22Rv1 (cell line): ENCODE measurements at regions not wholly inside any gene's neighbourhood (a gene's known extent, or its start where the extent isn't known, plus 50 kb on each side); places are given as distances from the start of the nearest gene placed in this dataset.

ENCODE experiments used
- CTCF ChIP-seq: fragments of 450-650 bp; IDR thresholded peaks from 2 replicates; pipeline ENCODE4 v1.5.1; 2017; ENCODE audit warnings: mild to moderate bottlenecking
- ZFX ChIP-seq: fragments of 450-650 bp; IDR thresholded peaks from 2 replicates; pipeline ENCODE4 v1.6.1; 2017; ENCODE audit warnings: antibody characterized with exemption, borderline replicate concordance

GRCh38 chr15:39501366-39502081, 79.4 kb upstream of the THBS1 start:
- no peak for TF ChIP-seq CTCF
- no peak for TF ChIP-seq ZFX
